Kidney (tissue), 13 donors: ENCODE measurements at regions not wholly inside any gene's neighbourhood (a gene's known extent, or its start where the extent isn't known, plus 50 kb on each side); places are given as distances from the start of the nearest gene placed in this dataset.
"Not testable (repeated sequence)": the region's sequence is repeated elsewhere in the genome, so short reads cannot be mapped to it uniquely, and the experiment has no call there.

Experiments used
- DNase-seq, 5 donors: peaks; one replicate each; pipeline ENCODE4 v3.0.0-alpha.2; 2013 to 2020
- FAIRE-seq: peaks from 2 replicates; lab custom pipeline; 2012; peaks lifted over from hg19 to GRCh38; lab: Jason Lieb, UNC
- H3K27ac ChIP-seq, 2 donors: one replicate each; pipeline ENCODE4 v1.7.0; 2013; ENCODE audit warnings: low read depth in 2 of 2, low read length in 2 of 2, inconsistent platforms in 1 of 2
- H3K27me3 ChIP-seq: one replicate; pipeline ENCODE4 v1.7.1; 2013; ENCODE audit warnings: low read length, inconsistent platforms; ENCODE audit not compliant: control insufficient read depth, insufficient read depth
- H3K36me3 ChIP-seq, 3 donors: one replicate each; pipeline versions ENCODE4 v1.7.0 to v1.7.1; 2013; ENCODE audit warnings: low read length in 3 of 3, control low read depth in 1 of 3, inconsistent platforms in 1 of 3; ENCODE audit not compliant: insufficient read depth in 3 of 3, control insufficient read depth in 2 of 3
- H3K4me1 ChIP-seq, 3 donors: one replicate each; pipeline versions ENCODE4 v1.7.0 to v1.7.1; 2013; ENCODE audit warnings: low read length in 3 of 3, inconsistent platforms in 1 of 3, low read depth in 1 of 3; ENCODE audit not compliant: control insufficient read depth in 2 of 3, insufficient read depth in 2 of 3
- H3K4me3 ChIP-seq, 3 donors: one replicate each; pipeline versions ENCODE4 v1.7.0 to v1.8.1; 2013; ENCODE audit warnings: low read length in 3 of 3, control low read depth in 1 of 3, inconsistent platforms in 1 of 3
- H3K9ac ChIP-seq, 3 donors: one replicate each; pipeline versions ENCODE4 v1.7.0 to v1.7.1; 2013; ENCODE audit warnings: low read length in 3 of 3, control low read depth in 1 of 3, inconsistent platforms in 1 of 3
- H3K9me3 ChIP-seq, 3 donors: one replicate each; pipeline versions ENCODE4 v1.7.0 to v1.7.1; 2013; ENCODE audit warnings: low read length in 3 of 3, control low read depth in 1 of 3, inconsistent platforms in 1 of 3; ENCODE audit not compliant: control insufficient read depth in 2 of 3, insufficient read depth in 1 of 3
- intact Hi-C: fragments of 100-400 bp; cut with DNase I; formaldehyde crosslinking; loops from one replicate; pipeline ENCODE4 v1.11.1; 2022
- TF ChIP-seq, protein P1 (sequence below): IDR thresholded peaks from 3 replicates; pipeline ENCODE4 v1.5.1; 2012; ENCODE audit warnings: mild to moderate bottlenecking, moderate library complexity, borderline replicate concordance; ENCODE audit not compliant: insufficient read depth; ENCODE audit errors: extremely low read depth
- donor health status: control.
- donor health status: control.
- donor health status: control.
- donor health status: control.
- donor health status: control.
- donor health status: DM: yes; HTN: yes; CAD: no.
- donor health status: Normal renal cell carcinoma (clear cell type).

DNA sequence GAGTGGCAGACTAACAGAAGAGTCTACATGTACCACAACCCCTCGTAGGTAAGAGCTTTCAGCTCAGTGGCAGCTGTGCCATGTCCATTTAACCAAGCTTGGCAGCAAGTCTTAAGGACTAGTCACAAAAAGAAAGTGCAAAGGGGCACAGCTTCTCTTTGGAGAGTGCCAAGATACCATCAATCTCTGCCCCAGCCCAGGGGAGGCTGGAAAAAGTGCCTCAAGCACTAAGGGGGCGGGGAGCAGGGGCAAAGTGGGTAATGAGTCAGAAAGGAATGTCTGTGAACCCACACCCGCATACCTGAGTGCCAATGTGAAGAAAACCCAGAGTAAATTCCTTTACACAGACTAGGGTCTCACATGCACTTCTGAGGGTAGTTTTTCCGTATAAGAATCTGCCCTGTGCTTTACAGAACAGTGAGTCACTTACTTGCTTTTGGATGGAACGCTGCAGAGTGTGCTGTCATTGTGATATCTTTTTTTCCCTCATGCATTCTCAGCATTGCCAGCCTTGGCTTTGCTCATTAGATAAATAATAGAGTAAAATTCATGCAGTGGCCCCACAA lies 219.8 kb downstream of the ZNF674 start:
- H3K27ac ChIP-seq: peak overlapping the region; percentile 53 to 82
- H3K36me3 ChIP-seq: no peaks in the 10 kb centered on the region
- TF ChIP-seq, protein P1, sequence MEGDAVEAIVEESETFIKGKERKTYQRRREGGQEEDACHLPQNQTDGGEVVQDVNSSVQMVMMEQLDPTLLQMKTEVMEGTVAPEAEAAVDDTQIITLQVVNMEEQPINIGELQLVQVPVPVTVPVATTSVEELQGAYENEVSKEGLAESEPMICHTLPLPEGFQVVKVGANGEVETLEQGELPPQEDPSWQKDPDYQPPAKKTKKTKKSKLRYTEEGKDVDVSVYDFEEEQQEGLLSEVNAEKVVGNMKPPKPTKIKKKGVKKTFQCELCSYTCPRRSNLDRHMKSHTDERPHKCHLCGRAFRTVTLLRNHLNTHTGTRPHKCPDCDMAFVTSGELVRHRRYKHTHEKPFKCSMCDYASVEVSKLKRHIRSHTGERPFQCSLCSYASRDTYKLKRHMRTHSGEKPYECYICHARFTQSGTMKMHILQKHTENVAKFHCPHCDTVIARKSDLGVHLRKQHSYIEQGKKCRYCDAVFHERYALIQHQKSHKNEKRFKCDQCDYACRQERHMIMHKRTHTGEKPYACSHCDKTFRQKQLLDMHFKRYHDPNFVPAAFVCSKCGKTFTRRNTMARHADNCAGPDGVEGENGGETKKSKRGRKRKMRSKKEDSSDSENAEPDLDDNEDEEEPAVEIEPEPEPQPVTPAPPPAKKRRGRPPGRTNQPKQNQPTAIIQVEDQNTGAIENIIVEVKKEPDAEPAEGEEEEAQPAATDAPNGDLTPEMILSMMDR: no peak
- DNase-seq (peak; percentile 51 to 85 (median 72)), FAIRE-seq (no peak)
- intact Hi-C loops: no loop called here
- H3K4me1 ChIP-seq: no peaks in the 10 kb centered on the region
- H3K27me3 ChIP-seq: no peaks in the 10 kb centered on the region
- H3K9me3 ChIP-seq: no peaks in the 10 kb centered on the region
- no peak overlapping the region for H3K4me3 ChIP-seq
- no peak overlapping the region for H3K9ac ChIP-seq

DNA sequence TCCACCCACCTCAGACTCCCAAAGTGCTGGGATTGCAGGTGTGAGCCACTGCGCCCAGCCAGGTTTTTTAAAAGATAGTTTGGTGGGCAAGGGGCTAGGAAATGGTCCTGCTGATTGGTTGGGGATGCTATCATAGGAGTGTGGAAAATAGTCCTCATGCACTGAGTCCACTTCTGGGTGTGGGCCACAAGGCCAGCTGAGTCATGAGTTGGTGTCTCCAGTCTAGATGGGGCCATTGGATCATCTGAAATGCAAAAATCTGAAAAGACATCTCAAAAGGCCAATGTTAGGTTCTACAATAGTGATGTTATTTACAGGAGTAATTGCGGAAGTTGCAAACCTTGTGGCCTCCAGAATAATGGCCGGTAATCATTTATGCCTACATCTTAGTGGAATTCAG lies 221.1 kb downstream of the ZNF674 start:
- DNase-seq: no peak
- Histone ChIP-seq H3K9me3 (no peaks in the 10 kb centered on the region), H3K27ac (no peak overlapping the region), H3K4me1 (no peaks in the 10 kb centered on the region), H3K36me3 (no peaks in the 10 kb centered on the region), H3K9ac (no peak overlapping the region), H3K4me3 (no peak overlapping the region), H3K27me3 (no peaks in the 10 kb centered on the region)
- TF ChIP-seq, protein P1: no peak
- no peak for FAIRE-seq
- intact Hi-C loops: no loop called here

- H3K4me3 ChIP-seq, intact Hi-C loops, H3K9me3 ChIP-seq, H3K27me3 ChIP-seq, H3K27ac ChIP-seq, H3K4me1 ChIP-seq, H3K36me3 ChIP-seq, H3K9ac ChIP-seq, FAIRE-seq, DNase-seq: not testable (repeated sequence)
Measured at GRCh38 chrX:46322929-46323328, 222.3 kb downstream of the ZNF674 start.

DNA sequence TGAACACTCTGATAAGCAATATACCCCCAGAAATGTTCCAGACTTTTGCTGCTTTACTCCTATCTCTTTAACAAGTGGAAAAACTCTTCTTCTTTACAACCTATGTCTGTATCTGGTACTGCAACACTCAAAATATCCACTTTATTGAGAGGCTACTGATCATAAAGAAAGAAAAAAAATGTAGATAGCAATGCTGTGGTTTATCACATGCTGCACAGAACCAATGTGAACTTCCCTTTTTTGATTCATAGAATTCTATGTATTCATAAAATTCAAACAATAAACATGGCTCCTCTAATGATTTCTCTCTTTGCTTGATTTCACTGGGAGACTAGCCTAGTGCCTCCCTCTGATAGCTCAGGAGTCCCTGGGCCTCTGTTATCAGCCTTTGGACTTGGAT lies 223.5 kb downstream of the ZNF674 start:
- DNase-seq (no peak), FAIRE-seq (no peak)
- Histone ChIP-seq H3K9me3 (no peaks in the 10 kb centered on the region), H3K36me3 (no peaks in the 10 kb centered on the region), H3K27ac (no peak overlapping the region), H3K9ac (no peak overlapping the region), H3K4me1 (no peaks in the 10 kb centered on the region), H3K27me3 (no peaks in the 10 kb centered on the region), H3K4me3 (no peak overlapping the region)
- intact Hi-C loops: no loop called here
- TF ChIP-seq, protein P1: no peak
